GM12865 (cell line): ENCODE measurements at regions not wholly inside any gene's neighbourhood (a gene's known extent, or its start where the extent isn't known, plus 50 kb on each side); places are given as distances from the start of the nearest gene placed in this dataset.
"Not testable (repeated sequence)": the region's sequence is repeated elsewhere in the genome, so short reads cannot be mapped to it uniquely, and the experiment has no call there.

Experiments
- DNase-seq: peaks from one replicate; pipeline ENCODE4 v3.0.0; 2010; ENCODE audit warnings: low read depth
- H3K4me3 ChIP-seq: 2 replicates; pipeline ENCODE4 v1.5.1; 2011; ENCODE audit warnings: mild to moderate bottlenecking, low read depth, low read length, control low read depth
- CTCF ChIP-seq: IDR thresholded peaks from 2 replicates; pipeline ENCODE4 v1.5.1; 2011; ENCODE audit warnings: low read length, control low read depth, low read depth, inconsistent platforms; ENCODE audit not compliant: insufficient read depth; ENCODE audit errors: missing control alignments

DNA sequence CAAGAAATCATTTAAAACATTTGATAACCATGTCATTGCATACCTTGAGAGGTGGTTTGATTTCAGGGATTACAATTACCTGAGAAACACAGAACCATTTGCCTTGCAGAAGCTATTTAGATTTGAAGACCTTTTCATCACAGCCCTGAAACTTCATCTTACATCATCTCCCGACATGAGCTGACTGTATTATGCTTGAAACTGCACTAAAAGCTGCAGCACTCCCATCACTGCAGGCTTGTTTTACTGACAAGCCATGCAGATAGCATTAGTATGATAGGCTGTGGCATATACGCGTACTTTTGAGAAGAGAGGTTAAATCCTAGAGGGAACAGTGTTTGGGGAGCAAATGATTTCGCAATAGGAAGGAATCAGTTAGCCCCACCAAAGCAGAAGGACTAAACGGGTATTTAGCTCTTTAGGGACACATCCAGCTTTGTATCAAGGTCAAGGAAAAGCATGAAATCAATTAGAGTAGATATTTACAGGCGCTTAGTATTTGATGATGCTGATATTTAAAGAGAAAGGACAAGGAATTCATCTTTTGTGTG lies 133.2 kb upstream of the DIAPH2 start:
- no peak for TF ChIP-seq CTCF
- H3K4me3 ChIP-seq, result no peak overlapping the region
- DNase-seq, result no peak

DNA sequence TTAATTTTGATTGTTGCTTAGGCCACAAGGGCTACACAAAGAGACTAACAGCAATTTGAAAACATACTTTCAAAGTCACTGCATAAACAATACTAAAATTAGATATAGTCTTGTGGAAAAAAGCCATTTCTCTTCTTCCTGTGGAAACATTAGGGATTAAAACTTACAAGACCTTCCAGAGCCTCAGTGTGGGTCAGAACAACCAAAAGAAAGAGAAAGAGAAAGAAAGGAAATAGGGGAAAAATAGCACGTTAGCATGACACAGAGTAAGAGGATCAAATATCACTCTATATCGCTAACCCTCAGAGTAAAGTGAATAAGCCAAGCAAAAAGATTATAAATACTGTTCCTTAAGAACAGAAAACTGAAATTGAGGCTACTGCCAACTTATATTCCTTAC lies 127.8 kb upstream of the DIAPH2 start:
- TF ChIP-seq CTCF, result no peak
- no peak for DNase-seq
- H3K4me3 ChIP-seq, result no peak overlapping the region

DNA sequence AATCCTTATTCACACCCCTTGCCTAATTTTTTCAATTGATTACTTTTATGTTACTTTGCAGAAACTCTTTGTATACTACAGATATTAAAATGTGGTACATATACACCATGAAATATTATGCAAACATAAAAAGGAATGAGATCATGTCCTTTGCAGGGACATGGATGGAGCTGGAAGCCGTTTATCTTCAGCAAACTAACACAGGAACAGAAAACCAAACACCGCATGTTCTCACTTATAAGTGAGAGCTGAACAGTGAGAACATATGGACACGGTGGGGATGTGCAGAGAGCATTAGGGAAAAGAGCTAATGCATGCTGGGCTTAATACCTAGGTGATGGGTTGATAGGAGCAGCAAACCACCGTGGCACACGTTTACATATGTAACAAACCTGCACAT lies 123.5 kb upstream of the DIAPH2 start:
- DNase-seq, H3K4me3 ChIP-seq: not testable (repeated sequence)

- no peak for TF ChIP-seq CTCF
- no peak for DNase-seq
- H3K4me3 ChIP-seq, result no peak overlapping the region
Measured at GRCh38 chrX:96563646-96564045, 121.0 kb upstream of the DIAPH2 start.

DNA sequence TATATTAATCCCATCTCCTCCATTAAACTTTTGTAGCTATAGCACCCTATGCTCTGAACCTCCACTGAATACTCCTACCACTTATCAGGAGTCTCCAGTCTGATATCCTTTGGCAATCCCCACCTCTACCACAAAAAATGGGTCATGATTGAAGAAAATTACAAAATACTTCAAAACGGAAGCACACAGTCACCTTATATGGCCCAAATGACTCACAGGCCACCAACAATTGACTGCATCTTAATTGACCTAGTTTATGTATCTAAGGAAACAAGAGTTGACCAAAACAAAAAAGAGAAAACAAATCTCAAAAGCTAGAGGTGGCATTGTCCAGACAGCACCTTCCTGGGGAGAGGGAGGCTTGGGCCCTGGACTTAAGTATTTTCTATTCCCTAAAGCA lies 120.0 kb upstream of the DIAPH2 start:
- no peak overlapping the region for H3K4me3 ChIP-seq
- DNase-seq, result no peak
- no peak for TF ChIP-seq CTCF

GRCh38 chrX:96566878-96567277 lies 117.8 kb upstream of the DIAPH2 start:
- DNase-seq, result no peak
- no peak for TF ChIP-seq CTCF
- H3K4me3 ChIP-seq, result no peak overlapping the region

DNA sequence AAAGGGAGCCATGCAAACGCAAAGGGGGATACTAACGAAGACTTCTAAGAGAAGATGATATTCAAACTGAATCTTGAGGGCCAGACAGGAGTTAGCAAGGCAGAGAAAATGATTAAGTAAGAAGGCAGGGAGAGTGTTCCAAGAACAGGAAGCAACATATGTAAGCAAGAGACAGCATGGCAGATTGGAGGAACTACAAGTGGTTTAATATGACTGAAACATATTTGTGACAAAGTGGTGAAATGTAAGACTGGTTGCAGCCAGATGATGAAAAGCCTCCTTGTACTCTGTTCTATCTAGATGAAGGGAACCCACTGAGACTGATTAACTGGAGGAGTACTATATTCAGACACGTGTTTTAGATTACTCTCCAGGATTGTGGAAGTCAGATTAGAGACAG lies 116.6 kb upstream of the DIAPH2 start:
- no peak for DNase-seq
- no peak overlapping the region for H3K4me3 ChIP-seq
- no peak for TF ChIP-seq CTCF
